ENCODE measurements at regions not wholly inside any gene's neighbourhood (a gene's known extent, or its start where the extent isn't known, plus 50 kb on each side); places are given as distances from the start of the nearest gene placed in this dataset.
"Not testable (repeated sequence)": the region's sequence is repeated elsewhere in the genome, so short reads cannot be mapped to it uniquely, and the experiment has no call there.

DNA sequence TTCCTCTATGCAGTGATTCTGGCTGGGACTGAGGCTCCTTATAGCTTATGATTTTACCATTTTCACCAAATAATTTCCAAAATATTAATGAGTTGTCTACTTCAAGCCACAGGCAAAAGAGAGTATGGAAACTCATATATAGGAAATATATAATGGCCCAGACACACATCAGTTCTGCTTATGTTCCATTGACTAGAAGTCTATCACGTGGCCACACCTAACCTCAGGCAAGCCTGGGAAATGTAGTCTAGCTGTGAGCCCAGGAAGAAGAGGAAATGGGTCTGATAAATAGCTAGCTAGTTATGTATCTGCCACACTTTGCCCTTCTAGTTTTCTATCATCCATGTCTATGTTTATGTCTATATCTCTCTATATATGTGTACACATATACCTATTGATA is 195.1 kb downstream of the OTOL1 start:
- no peak for TF ChIP-seq POLR2A (IDR thresholded peaks at IDR 0.05)
- TF ChIP-seq EP300 (IDR thresholded peaks at IDR 0.05) = no peak
- TF ChIP-seq, protein P1, sequence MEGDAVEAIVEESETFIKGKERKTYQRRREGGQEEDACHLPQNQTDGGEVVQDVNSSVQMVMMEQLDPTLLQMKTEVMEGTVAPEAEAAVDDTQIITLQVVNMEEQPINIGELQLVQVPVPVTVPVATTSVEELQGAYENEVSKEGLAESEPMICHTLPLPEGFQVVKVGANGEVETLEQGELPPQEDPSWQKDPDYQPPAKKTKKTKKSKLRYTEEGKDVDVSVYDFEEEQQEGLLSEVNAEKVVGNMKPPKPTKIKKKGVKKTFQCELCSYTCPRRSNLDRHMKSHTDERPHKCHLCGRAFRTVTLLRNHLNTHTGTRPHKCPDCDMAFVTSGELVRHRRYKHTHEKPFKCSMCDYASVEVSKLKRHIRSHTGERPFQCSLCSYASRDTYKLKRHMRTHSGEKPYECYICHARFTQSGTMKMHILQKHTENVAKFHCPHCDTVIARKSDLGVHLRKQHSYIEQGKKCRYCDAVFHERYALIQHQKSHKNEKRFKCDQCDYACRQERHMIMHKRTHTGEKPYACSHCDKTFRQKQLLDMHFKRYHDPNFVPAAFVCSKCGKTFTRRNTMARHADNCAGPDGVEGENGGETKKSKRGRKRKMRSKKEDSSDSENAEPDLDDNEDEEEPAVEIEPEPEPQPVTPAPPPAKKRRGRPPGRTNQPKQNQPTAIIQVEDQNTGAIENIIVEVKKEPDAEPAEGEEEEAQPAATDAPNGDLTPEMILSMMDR (IDR thresholded peaks at IDR 0.05) = no peak
- Histone ChIP-seq H3K27ac (no peak overlapping the region), H3K4me1 (no peaks in the 10 kb centered on the region), H3K4me3 (no peak overlapping the region), H3K36me3 (no peaks in the 10 kb centered on the region), H3K9me3 (no peaks in the 10 kb centered on the region), H3K27me3 (no peaks in the 10 kb centered on the region)
- WGBS, 2 donors = 86 to 91% methylated on average over 1 of the region's 1 CpG
- no peak for DNase-seq (ENCODE audit: low spot score in 2 of 2)

- Histone ChIP-seq H3K27me3 (no peaks in the 10 kb centered on the region), H3K4me3 (no peak overlapping the region), H3K27ac (no peak overlapping the region), H3K9me3 (no peaks in the 10 kb centered on the region), H3K36me3 (no peaks in the 10 kb centered on the region), H3K4me1 (no peaks in the 10 kb centered on the region)
- TF ChIP-seq, protein P1 (IDR thresholded peaks at IDR 0.05) = no peak
- TF ChIP-seq EP300 (IDR thresholded peaks at IDR 0.05) (no peak), POLR2A (IDR thresholded peaks at IDR 0.05) (no peak)
- DNase-seq (ENCODE audit: low spot score in 2 of 2) = no peak
- 56 to 64% methylated on average over 5 of the region's 5 CpGs for WGBS, 2 donors
Observed at GRCh38 chr3:161694682-161695564, 198.3 kb downstream of the OTOL1 start.

- H3K36me3 ChIP-seq = no peaks in the 10 kb centered on the region
- H3K9me3 ChIP-seq = no peaks in the 10 kb centered on the region
- WGBS, 2 donors = 66 to 71% methylated on average over 1 of the region's 1 CpG
- DNase-seq (ENCODE audit: low spot score in 2 of 2) = no peak
- no peak for TF ChIP-seq POLR2A (IDR thresholded peaks at IDR 0.05)
- TF ChIP-seq, protein P1 (IDR thresholded peaks at IDR 0.05) = no peak
- H3K4me3 ChIP-seq = no peak overlapping the region
- no peak overlapping the region for H3K27ac ChIP-seq
- no peaks in the 10 kb centered on the region for H3K27me3 ChIP-seq
- no peaks in the 10 kb centered on the region for H3K4me1 ChIP-seq
Observed at GRCh38 chr3:161695811-161696210, 199.2 kb downstream of the OTOL1 start.

GRCh38 chr3:161700998-161701397 is 204.4 kb downstream of the OTOL1 start:
- Histone ChIP-seq H3K36me3 (no peaks in the 10 kb centered on the region), H3K27me3 (no peaks in the 10 kb centered on the region), H3K4me1 (no peaks in the 10 kb centered on the region), H3K4me3 (no peak overlapping the region), H3K27ac (no peak overlapping the region), H3K9me3 (peaks cover 0 to 3% (median 0%) of the 10 kb centered on the region in 4 donors)
- 87 to 93% methylated on average over 2 of the region's 2 CpGs for WGBS, 2 donors
- no peak for DNase-seq (ENCODE audit: low spot score in 2 of 2)
- TF ChIP-seq EP300 (IDR thresholded peaks at IDR 0.05) (no peak), POLR2A (IDR thresholded peaks at IDR 0.05) (no peak)
- TF ChIP-seq, protein P1 (IDR thresholded peaks at IDR 0.05) = no peak

DNA sequence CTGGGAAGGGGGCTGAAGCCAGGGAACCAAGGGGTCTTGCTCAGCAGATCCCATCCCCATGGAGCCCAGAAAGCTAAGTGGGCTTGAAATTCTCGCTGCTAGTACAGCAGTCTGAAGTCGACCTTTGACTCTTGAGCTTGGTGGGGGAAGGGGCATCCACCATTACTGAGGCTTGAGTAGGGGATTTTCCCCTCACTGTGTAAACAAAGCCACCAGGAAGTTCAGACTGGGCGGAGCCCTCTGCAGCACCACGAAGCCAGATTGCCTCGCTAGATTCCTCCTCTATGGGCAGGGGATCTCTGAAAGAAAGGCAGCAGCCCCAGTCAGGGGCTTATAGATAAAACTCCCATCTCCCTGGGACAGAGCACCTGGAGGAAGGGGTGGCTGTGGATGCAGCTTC is 210.6 kb downstream of the OTOL1 start:
- not testable (repeated sequence) for H3K27me3 ChIP-seq; H3K36me3 ChIP-seq; H3K4me3 ChIP-seq; H3K4me1 ChIP-seq; H3K27ac ChIP-seq; DNase-seq (ENCODE audit: low spot score in 2 of 2); H3K9me3 ChIP-seq
- 64 to 81% methylated on average over 2 to 5 of the region's 5 CpGs for WGBS, 2 donors

All from tibial nerve (tissue), 4 donors.